ENCODE measurements at regions not wholly inside any gene's neighbourhood (a gene's known extent, or its start where the extent isn't known, plus 50 kb on each side); places are given as distances from the start of the nearest gene placed in this dataset.

GRCh38 chr15:79513417-79513816 is 81.3 kb downstream of the MINAR1 start:
- DNase-seq = no peak
- CTCF ChIA-PET = no interaction called here
- no CpG with 5 or more reads among the region's 8 CpGs for WGBS (ENCODE audit: insufficient coverage)

GRCh38 chr15:79513940-79514339 is 81.8 kb downstream of the MINAR1 start:
- no peaks in the 10 kb centered on the region for H3K36me3 ChIP-seq (replicated peaks in 1 of 2; ENCODE audit: control extremely low read depth in 1 of 2, control insufficient read depth in 1 of 2, extremely low read depth in 1 of 2, insufficient read depth in 2 of 2, low read length in 1 of 2)

More at GRCh38 chr15:79513417-79513816, 81.3 kb downstream of the MINAR1 start:
- Mint-ChIP-seq H3K9me3 (ENCODE audit: insufficient read depth) (no peaks in the 10 kb centered on the region), H3K4me3 (no peak overlapping the region), H3K27me3 (peaks cover 7% of the 10 kb centered on the region), H3K27ac (no peak overlapping the region), H3K4me1 (no peaks in the 10 kb centered on the region)
- no peak overlapping the region for H3K27ac ChIP-seq (ENCODE audit: low read length in 2 of 2)
- H4K20me1 ChIP-seq (ENCODE audit: control insufficient read depth, insufficient read depth, low read length, poor library complexity, severe bottlenecking) = no peaks in the 10 kb centered on the region
- H3K9ac ChIP-seq (ENCODE audit: low read length) = no peak overlapping the region
- H3K4me2 ChIP-seq (replicated peaks; ENCODE audit: low read depth, low read length, poor library complexity, severe bottlenecking) = no peak overlapping the region
- H3K9me3 ChIP-seq (ENCODE audit: control extremely low read depth in 1 of 3, control insufficient read depth in 2 of 3, insufficient read depth in 1 of 3, low read length in 2 of 3) = peaks cover 0 to 4% (median 0%) of the 10 kb centered on the region in 3 donors
- no peak overlapping the region for H2AFZ ChIP-seq (ENCODE audit: insufficient read depth, low read depth, low read length, poor library complexity, severe bottlenecking)
- no peak overlapping the region for H3K4me3 ChIP-seq (ENCODE audit: control extremely low read depth in 1 of 5, extremely low read depth in 1 of 5, insufficient read depth in 1 of 5, low read depth in 2 of 5, low read length in 4 of 5)
- no peaks in the 10 kb centered on the region for H3K36me3 ChIP-seq (replicated peaks in 1 of 2; ENCODE audit: control extremely low read depth in 1 of 2, control insufficient read depth in 1 of 2, extremely low read depth in 1 of 2, insufficient read depth in 2 of 2, low read length in 1 of 2)
- intact Hi-C loops (cut with micrococcal nuclease) = no loop called here
- POLR2A ChIA-PET = no interaction called here
- ATAC-seq (ENCODE audit: low read depth) = no peak
- H3K27me3 ChIP-seq (replicated peaks in 1 of 4; ENCODE audit: control extremely low read depth in 1 of 4, control insufficient read depth in 3 of 4, insufficient read depth in 4 of 4, low read length in 3 of 4) = no peaks in the 10 kb centered on the region
- TF ChIP-seq EZH2 (IDR thresholded peaks at IDR 0.05; ENCODE audit: borderline replicate concordance, insufficient read depth, low read depth, low read length, poor library complexity, severe bottlenecking) = no peak
- no peak for TF ChIP-seq CTCF (IDR thresholded peaks at IDR 0.05)
- H3K79me2 ChIP-seq (ENCODE audit: control insufficient read depth, insufficient read depth, low read length) = no peaks in the 10 kb centered on the region
- H3K4me1 ChIP-seq (ENCODE audit: control insufficient read depth in 2 of 2, insufficient read depth in 2 of 2, low read length in 2 of 2) = no peaks in the 10 kb centered on the region

More at GRCh38 chr15:79513940-79514339, 81.8 kb downstream of the MINAR1 start:
- DNase-seq (no peak), ATAC-seq (ENCODE audit: low read depth) (no peak)
- Histone ChIP-seq H3K4me2 (replicated peaks; ENCODE audit: low read depth, low read length, poor library complexity, severe bottlenecking) (no peak overlapping the region), H3K27ac (ENCODE audit: low read length in 2 of 2) (no peak overlapping the region), H2AFZ (ENCODE audit: insufficient read depth, low read depth, low read length, poor library complexity, severe bottlenecking) (no peak overlapping the region), H3K9me3 (ENCODE audit: control extremely low read depth in 1 of 3, control insufficient read depth in 2 of 3, insufficient read depth in 1 of 3, low read length in 2 of 3) (peaks cover 0 to 4% (median 0%) of the 10 kb centered on the region in 3 donors), H3K4me3 (ENCODE audit: control extremely low read depth in 1 of 5, extremely low read depth in 1 of 5, insufficient read depth in 1 of 5, low read depth in 2 of 5, low read length in 4 of 5) (no peak overlapping the region), H3K27me3 (replicated peaks in 1 of 4; ENCODE audit: control extremely low read depth in 1 of 4, control insufficient read depth in 3 of 4, insufficient read depth in 4 of 4, low read length in 3 of 4) (no peaks in the 10 kb centered on the region), H3K79me2 (ENCODE audit: control insufficient read depth, insufficient read depth, low read length) (no peaks in the 10 kb centered on the region), H3K9ac (ENCODE audit: low read length) (no peak overlapping the region), H4K20me1 (ENCODE audit: control insufficient read depth, insufficient read depth, low read length, poor library complexity, severe bottlenecking) (no peaks in the 10 kb centered on the region), H3K4me1 (ENCODE audit: control insufficient read depth in 2 of 2, insufficient read depth in 2 of 2, low read length in 2 of 2) (no peaks in the 10 kb centered on the region)
- peaks cover 7% of the 10 kb centered on the region for H3K27me3 Mint-ChIP-seq
- POLR2A ChIA-PET = no interaction called here
- TF ChIP-seq EZH2 (IDR thresholded peaks at IDR 0.05; ENCODE audit: borderline replicate concordance, insufficient read depth, low read depth, low read length, poor library complexity, severe bottlenecking) (no peak), CTCF (IDR thresholded peaks at IDR 0.05) (no peak)
- H3K4me3 Mint-ChIP-seq = no peak overlapping the region
- 96% methylated on average over 5 of the region's 5 CpGs for WGBS (ENCODE audit: insufficient coverage)
- intact Hi-C loops (cut with micrococcal nuclease) = no loop called here
- no peaks in the 10 kb centered on the region for H3K9me3 Mint-ChIP-seq (ENCODE audit: insufficient read depth)
- no peaks in the 10 kb centered on the region for H3K4me1 Mint-ChIP-seq
- H3K27ac Mint-ChIP-seq = no peak overlapping the region
- CTCF ChIA-PET = no interaction called here

All from B cell (primary cell).